H1 (cell line): ENCODE measurements at regions not wholly inside any gene's neighbourhood (a gene's known extent, or its start where the extent isn't known, plus 50 kb on each side); places are given as distances from the start of the nearest gene placed in this dataset.

Experiments used
- ATF2 ChIP-seq: IDR thresholded peaks from 2 replicates; pipeline ENCODE4 v1.6.1; 2012; ENCODE audit warnings: low read length, inconsistent platforms
- CHD7 ChIP-seq: fragments of 300-600 bp; sonication (generic); IDR thresholded peaks from 2 replicates; pipeline ENCODE4 v1.7.1; 2012; ENCODE audit warnings: low read length, moderate library complexity, mild to moderate bottlenecking, inconsistent platforms; ENCODE audit not compliant: insufficient replicate concordance
- EP300 ChIP-seq, 2 experiments: IDR thresholded peaks; 1 replicate in 1 of 2; 2 replicates in 1 of 2; pipeline ENCODE4 v1.6.1; 2011 to 2012; ENCODE audit warnings: low read depth in 2 of 2, low read length in 2 of 2, mild to moderate bottlenecking in 2 of 2, borderline replicate concordance in 1 of 2, inconsistent platforms in 1 of 2, moderate library complexity in 1 of 2
- KDM4A ChIP-seq: IDR thresholded peaks from one replicate; pipeline ENCODE4 v1.7.1; 2012; ENCODE audit warnings: low read depth, mild to moderate bottlenecking, moderate library complexity, low read length, inconsistent platforms; ENCODE audit not compliant: severe bottlenecking
- RXRA ChIP-seq: IDR thresholded peaks from 2 replicates; pipeline ENCODE4 v1.6.1; 2011; ENCODE audit warnings: low read depth, mild to moderate bottlenecking, low read length, moderate library complexity; ENCODE audit not compliant: insufficient read depth
- SIRT6 ChIP-seq: IDR thresholded peaks from one replicate; pipeline ENCODE4 v1.7.1; 2012; ENCODE audit warnings: low read length, inconsistent platforms
- SRF ChIP-seq: IDR thresholded peaks from 2 replicates; pipeline ENCODE4 v1.6.1; 2011; ENCODE audit warnings: mild to moderate bottlenecking, low read depth, low read length, moderate library complexity
- TBP ChIP-seq: IDR thresholded peaks from 2 replicates; pipeline ENCODE4 v1.6.1; 2011; ENCODE audit warnings: low read depth, low read length, improper control_type of control experiment
- TEAD4 ChIP-seq: IDR thresholded peaks from 2 replicates; pipeline ENCODE4 v1.6.1; 2012; ENCODE audit warnings: low read depth, low read length, inconsistent platforms, mixed read lengths
- YY1 ChIP-seq: IDR thresholded peaks from 2 replicates; pipeline ENCODE4 v1.6.1; 2011; ENCODE audit warnings: low read depth, mild to moderate bottlenecking, low read length

GRCh38 chr4:127335073-127335620 lies 297.6 kb upstream of the INTU start (continued):
- TF ChIP-seq CHD7 (no peak), SIRT6 (no peak), KDM4A (no peak), TBP (no peak), YY1 (no peak), RXRA (no peak), ATF2 (no peak), TEAD4 (no peak), SRF (no peak), EP300 (IDR thresholded peaks at IDR 0.05; ENCODE audit: borderline replicate concordance in 1 of 2, low read depth in 2 of 2, low read length in 2 of 2) (no peak)
